EL (cell line): ENCODE measurements at regions not wholly inside any gene's neighbourhood (a gene's known extent, or its start where the extent isn't known, plus 50 kb on each side); places are given as distances from the start of the nearest gene placed in this dataset.
"Not testable (repeated sequence)": the region's sequence is repeated elsewhere in the genome, so short reads cannot be mapped to it uniquely, and the experiment has no call there.

Source experiments
- DNase-seq: peaks from one replicate; pipeline ENCODE4 v3.0.0-alpha.2; 2016

DNA sequence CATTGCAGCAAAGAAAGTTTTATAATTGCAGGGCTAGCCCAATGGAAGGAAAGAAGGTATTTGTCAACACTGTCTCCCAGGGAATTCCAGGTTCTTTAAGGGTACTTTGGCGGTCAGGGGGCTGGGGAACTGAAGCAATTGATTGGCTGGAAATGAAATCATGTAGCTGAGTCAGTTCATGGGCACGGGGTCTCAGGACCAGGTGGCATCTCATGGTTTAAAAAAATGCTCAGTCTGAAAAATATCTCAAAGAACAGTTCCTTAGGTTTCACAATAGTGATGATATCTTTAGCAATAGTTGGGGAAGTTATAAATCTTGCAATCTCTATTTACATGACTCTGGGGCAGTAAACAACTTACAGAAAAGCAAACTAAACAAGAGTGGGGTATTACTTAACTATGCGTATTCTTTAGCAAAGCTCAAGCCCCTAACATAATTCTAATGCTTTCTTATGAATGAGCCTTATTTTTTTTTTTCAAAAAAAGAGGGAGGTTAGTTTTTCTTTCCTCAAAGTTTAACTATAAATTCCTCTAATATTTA, 376.9 kb upstream of the NRG3 start:
- DNase-seq, result no peak

DNA sequence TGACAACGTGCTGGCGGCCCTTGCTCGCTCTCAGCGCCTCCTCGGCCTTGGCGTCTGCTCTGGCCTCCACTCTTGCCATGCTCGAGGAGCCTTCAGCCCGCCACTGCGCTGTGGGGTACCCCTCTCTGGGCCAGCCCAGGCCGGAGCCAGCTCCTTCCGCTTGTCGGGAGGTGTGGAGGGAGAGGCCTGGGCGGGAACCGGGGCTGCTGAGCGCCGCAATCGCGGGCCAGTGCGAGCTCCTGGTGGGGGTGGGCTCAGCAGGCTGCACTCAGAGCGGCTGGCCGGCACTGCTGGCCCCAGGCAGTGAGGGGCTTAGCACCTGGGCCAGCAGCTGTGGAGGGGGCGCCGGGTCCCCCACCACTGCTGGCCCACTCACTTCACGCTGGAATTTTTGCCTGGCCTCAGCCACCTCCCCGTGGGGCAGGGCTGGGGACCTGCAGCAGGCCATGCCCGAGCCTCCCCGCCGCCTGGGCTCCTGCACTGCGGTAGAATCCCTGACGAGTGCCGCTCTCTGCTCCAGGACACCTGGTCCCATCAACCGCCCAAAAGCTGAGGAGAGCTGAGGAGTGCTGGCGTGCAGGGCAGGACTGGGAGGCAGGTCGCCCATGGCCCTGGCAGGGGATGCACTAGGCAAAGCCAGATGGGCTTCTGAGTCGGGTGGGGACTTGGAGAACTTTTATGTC, 372.2 kb upstream of the NRG3 start:
- DNase-seq, result no peak

DNA sequence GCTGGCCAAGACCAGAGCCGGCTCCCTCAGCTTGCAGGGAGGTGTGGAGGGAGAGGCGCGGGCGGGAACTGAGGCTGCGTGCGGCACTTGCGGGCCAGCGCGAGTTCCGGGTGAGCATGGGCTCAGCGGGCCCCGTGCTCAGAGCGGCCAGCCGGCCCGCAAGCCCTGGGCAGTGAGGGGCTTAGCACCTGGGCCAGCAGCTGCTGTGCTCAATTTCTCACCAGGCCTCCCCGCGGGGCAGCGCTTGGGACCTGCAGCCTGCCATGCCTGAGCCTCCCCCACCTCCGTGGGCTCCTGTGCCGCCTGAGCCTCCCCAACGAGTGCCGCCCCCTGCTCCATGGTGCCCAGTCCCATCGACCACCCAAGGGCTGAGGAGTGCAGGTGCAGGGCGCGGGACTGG, 369.2 kb upstream of the NRG3 start:
- not testable (repeated sequence) for DNase-seq

DNA sequence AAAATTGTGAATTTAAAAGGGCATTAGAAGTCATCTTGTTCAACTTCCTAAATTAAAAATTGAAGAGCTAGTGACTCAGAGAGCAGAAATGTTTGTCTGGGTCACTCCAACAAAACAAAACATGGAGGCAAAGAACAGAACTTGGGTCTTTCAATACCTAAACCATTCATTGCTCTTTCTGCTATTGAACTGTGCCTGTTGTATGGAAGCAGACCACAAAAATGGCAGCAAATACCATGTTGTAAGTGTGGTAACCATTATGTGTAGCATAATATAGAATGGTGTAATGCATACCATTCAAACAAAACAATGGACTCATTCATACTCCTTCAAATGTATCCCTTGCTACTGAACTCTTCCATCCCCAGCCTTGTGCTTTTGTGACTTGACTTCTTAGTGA, 360.2 kb upstream of the NRG3 start:
- DNase-seq, result no peak

DNA sequence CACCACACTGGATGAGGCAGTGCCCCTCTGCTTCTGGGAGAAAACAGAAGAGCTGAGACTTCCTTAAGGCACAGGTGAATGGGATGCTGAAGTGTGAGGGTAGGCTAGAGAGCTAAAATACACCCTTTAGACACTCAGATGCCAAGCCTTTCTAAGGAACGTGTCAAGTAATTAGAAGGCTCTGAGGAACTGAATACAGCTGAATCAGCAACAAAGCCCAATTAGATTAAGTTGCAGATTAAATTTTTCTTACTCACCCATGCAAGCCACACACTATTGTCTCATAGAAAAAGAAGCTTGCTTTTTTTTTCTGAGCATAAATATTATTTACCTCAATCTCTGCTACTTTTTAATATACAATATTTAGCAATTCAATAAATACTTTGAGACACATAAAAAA, 354.3 kb upstream of the NRG3 start:
- DNase-seq, result no peak

DNA sequence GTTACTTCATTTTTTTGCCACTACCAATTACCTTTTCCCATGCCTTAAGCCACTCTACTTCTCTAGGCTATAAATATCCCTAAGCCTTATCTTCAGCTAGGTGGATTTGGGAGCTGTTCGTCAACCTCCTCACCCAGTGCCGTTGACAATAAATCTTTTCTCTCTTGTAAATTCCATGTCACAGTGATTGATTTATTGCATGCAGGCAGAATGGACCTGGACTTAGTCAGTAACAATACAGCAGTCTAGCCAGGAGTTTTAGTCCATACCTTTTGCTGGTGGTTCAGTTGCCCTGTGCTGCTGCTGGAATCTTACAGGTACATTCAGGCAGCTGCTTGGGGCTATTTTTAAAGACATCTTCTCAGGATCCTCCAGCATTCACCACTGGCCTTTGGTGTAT, 350.5 kb upstream of the NRG3 start:
- DNase-seq, result no peak

DNA sequence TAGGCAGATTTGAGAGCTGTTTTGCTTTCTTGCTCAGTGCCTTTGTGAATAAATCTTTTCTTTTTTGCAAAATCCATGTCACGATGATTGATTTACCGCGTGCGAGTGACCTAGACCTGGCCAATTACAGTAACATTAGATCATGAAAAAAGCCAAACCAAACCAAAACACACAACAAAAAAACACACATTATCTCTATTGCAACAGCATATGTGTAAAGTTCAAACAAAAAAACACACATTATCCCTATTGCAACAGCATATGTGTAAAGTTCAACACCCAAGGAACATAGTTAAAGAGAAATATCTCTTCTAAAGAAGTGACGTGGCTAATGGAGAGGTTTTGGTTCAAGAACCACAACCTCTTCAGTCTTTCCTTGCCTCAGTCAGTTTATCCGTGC, 342.6 kb upstream of the NRG3 start:
- DNase-seq, result no peak

DNA sequence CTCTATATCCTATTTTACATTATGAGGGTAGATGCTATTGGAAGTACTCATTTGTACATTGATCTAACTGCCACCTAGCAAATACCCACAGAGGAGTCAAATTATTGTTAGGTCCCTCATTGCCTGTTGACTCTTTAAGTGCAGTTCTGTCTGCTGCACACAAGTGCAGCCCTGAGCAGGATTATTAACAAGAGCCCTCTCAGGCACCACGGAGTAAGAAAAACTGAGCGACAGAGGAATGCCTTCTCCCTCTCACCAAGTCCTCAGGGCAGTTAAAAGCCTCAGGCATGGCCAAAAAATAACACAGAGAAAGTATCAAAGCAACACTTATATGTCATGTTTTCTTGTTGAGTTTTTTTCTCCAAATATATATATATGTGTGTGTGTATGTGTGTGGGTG, 340.0 kb upstream of the NRG3 start:
- DNase-seq, result no peak

DNA sequence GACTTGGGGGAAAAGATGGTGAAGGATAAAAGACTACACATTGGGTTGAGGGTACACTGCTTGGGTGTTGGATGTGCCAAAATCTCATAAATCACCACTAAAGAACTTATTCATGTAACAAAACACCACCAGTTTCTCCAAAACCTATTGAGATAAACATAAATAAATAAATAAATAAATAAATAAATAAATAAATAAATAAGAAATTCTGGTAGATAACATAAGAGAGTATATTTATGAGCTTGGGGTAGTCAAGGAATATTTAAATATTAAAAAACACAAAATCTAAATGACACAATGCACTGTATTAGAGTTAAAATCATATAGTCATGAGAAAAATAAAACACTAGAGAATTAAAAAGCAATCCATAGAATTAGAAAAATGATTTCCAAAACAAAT, 333.5 kb upstream of the NRG3 start:
- DNase-seq, result no peak

DNA sequence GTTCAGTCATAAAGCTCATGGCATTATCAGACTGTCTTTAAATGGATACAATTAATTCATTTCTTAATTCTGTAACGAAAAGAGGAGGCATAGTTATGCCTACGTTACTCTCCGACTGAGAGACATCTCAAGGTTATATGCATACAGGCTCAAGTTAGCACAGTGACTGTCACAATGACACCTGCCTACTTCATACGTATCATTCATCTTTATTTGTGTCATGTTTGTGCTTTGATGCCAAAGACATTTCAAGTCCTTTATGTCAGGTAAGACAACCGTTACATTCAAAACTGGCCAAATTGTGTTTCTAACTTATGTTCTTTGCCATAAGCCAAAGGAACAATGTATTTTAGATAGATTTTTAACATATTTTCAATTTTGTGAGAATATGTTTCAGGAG, 328.8 kb upstream of the NRG3 start:
- DNase-seq, result no peak

DNA sequence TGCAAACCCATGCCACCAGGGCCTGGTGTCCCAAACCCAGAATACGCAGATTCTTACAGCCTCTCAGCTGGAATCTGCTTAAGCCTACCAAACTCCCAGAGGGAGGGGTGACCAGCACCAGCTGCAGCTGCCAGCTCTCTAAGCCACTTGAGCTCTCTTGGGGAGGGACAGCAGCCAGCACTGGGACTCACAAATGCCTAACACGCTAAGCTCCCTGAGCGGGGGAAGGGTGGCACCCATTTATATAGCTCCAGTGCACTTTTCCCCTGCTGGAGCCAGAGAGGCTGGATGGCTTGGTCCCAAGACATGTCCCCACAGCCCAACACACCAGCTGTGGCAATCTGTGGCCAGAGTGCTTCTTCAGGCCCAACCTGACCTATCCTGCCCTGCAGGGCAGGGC, 326.8 kb upstream of the NRG3 start:
- DNase-seq, result no peak

DNA sequence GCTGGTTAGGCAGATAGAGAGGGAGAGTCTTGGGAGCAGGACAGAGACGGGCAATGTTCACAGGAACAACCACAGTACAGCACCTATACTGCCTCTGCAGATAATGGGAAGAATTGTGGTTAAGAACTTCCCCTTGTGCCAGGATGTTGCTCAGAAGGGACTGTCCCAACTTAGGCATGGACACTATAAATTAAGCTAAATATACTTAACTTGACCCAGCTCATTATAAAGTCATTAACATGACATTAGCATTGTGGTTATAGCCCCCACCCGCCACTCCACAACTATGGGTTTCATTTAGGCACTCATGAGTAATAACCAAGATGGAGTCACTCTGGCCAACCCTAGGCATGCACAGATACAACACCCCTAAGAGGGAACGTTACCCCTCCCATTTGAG, 310.9 kb upstream of the NRG3 start:
- no peak for DNase-seq

DNA sequence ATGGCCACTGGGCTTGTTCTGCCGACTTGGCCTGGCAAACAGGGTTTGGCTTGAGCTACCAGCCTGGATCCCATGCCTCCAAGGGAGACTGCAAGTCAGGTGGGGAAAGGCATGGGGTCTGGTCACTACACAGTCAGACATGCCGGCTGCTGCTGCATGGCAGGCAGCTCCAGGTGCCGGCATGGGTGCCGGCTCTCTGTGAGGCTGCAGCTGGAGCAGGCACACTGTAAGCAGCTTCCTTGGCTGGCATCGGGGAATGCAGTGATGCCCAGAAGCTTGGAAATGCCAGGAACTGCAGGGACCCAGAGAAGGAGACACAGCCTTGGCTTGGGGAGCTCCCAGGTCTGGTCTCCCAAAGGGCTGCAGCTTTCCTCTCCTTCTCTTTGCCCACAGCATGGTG, 305.5 kb upstream of the NRG3 start:
- no peak for DNase-seq

DNA sequence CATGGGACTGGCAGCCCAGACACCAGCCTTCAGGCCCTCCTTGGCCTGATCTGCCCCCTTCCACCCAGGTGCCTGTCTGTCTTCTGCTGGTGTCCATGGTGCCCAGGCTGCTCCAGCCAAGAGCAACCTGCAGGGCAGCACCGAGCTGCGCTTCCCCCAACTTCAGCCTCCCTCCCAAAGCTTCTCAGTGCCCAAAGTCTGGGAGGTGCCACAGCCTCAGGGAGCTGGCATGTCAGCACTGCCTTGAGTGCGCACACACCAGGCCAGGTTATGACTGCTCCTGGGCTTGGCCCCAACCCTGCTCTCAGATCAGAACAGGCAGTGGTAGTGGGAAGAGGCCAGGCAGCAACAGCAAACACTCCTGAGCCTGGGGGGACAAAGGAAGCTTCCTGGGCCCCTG, 304.6 kb upstream of the NRG3 start:
- no peak for DNase-seq

DNA sequence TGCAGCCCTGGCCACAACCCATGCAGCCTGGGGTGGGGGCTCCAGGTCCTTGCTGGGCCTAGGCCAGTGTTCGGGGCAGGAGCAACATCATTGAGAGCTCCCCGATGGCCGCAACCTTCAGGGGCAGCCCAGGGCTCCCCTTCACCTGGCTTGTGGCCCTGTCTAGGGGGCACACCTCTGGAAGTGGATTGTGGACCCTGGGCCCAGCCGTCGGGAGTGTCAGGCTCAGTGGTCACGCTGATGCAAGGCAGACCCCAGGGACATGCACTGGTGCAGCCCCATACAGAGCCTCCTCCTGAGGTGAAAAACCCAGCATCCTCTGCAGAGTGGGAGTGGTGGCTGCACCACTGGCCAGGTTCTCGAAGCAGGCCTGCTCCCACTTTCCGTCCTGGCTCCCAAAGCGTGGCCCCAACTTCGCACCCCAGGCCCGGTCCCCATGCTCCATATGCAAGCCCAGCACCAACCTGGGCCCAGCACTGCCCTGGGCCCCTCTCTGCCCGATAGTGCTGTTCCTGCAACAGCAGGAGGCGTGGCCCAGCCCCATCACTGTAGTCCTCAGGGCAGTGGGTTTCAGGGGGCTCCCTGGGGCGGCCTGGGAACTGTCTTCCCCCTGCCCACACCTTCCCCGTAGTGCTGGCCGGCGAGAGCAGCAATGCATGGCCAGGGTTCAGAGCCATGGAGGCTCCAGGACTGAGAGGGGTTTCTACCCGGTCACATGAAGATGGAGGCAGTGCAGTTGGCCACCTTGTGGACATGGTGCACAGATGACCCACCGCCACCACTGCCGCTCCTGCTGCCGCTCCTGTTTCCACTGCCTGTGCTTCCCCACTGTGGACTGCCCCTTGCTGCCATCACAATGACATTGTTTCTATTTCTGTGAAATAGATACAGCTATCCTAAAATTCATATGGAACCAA, 303.9 kb upstream of the NRG3 start:
- no peak for DNase-seq

DNA sequence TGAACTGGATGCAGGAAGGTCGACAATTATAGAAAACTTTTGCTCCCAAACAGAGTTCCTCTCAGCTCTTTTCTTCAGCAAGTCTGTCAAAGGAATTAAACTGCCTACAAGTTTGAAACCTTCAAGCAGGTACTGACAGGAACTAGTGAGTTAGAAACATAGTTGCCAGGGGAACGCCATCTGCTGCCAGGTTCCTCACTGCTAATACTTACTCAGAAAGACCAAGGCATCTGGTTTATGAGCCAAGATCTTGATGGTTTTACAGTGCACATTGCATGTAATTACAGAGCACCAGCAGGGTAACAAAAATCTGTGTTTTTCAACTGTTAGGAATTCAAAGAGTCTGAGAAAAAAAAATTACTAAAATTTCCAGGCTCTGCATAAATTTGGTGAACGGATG, 300.0 kb upstream of the NRG3 start:
- DNase-seq, result no peak

DNA sequence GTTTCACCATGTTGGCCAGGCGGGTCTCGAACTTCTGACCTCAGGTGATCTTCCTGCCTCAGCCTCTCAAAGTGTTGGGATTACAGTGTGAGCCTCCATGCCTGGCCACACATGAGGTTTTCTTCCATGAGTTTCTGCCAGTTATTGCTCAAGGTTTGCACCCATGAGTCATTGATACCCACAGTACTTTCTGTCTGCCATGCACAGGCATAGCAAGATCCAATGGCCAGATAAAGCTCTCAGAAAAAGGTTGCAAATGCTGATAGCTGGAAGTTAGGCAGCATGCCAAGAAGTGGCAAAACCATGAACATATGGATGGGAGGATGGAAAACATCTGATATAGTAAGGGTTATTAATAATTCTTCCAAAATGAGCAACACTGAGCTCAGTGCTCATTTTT, 298.7 kb upstream of the NRG3 start:
- DNase-seq, result no peak

DNA sequence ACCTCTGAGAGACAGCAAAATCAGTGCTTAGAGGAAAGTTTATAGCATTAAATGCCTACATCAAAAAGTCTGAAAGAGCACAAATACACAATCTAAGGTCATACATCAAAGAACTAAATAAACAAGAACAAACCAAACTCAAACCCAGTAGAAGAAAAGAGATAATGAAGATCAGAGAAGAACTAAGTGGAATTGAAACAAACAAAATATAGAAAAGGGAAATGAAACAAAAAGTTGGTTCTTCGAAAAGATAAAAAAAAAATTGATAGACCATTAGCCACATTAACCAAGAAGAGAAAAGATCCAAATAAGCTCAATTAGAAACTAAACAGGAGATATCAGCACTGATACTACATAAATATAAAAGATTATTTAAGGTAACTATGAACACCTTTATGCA, 280.0 kb upstream of the NRG3 start:
- no peak for DNase-seq

DNA sequence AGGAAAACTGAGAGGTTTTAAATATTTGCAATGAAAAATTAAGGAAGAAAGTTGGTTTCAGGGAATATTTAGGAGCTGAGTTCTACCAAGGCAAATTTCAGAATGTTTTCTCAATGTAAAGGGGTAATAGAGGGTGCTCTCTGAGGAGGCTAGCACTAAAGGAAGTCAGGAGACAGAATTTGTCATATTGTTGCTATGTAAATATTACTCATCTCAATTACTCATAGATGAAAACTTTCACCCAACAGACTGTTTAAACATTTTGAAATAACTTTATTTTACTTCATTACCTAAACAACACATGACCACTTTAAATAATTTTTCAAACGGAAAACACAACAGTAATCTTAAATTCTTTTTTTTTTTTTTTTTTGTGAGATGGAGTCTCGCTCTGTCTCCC, 274.8 kb upstream of the NRG3 start:
- peak; percentile 21 for DNase-seq

DNA sequence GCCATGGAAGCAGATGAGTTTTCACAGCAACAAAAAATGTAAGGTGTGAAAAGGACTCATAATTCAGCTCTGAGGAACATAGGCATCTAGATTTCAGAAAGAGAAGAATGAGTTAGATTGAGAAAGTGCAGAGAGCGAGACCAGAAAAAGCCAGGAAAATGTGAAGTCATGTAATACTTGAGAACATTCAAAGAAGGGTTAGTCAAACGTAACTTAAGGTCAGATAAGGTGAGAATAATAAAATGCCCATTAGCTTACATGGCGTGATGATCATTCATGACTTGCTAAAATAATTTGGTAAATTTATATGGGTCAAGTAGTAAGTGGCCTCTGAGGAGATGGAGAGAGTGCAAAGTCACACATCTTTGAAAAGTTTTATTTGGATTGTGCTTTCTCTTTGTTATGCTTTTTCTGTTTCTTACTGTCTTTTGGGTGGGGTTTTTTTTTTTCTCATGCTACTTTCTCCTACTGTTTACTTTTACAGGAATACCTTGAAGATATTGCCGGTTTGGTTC, 271.8 kb upstream of the NRG3 start:
- no peak for DNase-seq

DNA sequence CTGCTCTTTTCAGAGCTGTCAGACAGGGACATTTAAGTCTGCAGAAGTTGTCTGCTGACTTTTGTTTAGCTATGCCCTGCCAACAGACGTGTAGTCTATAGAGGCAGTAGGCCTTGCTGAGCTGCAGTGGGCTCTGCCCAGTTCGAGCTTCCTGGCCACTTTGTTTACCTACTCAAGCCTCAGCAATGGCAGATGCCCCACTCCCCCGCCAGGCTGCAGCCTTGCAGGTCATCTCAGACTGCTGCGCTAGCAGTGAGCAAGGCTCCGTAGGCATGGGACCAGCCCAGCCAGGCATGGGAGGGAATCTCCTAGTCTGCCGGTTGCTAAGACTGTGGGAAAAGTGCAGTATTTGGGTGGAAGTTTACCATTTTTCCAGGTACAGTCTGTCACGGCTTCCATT, 230.5 kb upstream of the NRG3 start:
- DNase-seq, result not testable (repeated sequence)

DNA sequence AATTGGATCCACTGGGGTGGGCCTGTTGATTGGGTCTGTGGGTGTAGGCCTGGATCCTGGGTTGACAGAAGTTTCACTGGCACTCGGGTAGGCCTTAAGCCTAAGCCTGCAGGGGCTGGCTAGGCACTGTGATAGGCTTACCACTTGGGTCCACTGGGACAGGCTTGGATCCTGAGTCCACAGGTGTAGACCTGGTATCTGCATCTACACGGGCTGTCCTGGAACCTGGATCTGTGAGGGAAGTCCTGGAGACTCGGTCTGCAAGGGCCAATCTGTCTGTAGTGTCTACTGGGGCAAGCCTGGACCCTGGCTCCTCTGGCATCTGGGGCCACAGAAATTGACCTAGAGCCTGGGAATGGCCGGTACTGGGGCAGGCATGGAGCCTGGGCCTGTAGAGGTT, 219.0 kb upstream of the NRG3 start:
- no peak for DNase-seq

DNA sequence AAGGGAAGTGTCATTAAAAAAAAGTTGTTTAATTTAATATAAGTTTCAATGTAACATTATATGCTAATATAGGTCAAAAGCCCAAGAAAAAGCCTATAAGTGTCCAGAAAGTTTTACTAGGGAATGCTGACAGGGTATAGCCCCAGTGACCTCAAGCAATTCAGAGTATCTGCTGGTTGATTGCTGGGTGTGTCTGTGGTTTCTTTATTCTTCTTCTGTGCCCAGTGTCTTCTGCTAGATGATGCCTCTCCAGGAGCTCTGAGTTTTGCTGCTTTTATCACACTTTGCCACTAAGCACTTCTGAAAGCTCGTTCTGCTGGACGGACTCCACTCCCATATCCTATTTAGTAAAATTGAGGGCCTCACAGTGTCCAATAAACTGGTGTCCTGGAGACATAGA, 212.2 kb upstream of the NRG3 start:
- DNase-seq, result no peak

DNA sequence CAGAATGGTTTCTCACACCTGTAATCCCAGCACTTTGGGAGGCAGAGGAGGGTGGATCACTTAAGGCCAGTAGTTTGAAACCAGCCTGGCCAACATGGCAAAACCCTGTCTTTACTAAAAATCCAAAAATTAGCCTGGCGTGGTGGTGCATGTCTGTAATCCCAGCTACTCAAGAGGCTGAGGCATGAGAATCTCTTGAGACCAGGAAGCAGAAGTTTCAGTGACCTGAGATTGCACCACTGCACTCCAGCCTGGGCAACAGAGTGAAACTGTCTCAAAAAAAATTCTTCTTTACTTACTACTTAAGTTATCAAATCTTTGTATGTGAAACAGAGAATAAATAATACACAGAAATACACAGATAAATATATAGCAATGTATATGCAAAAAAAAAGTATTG, 210.2 kb upstream of the NRG3 start:
- not testable (repeated sequence) for DNase-seq
